Neural progenitor cell (in vitro differentiated cells): ENCODE measurements at regions not wholly inside any gene's neighbourhood (a gene's known extent, or its start where the extent isn't known, plus 50 kb on each side); places are given as distances from the start of the nearest gene placed in this dataset.

Source experiments
- DNase-seq: peaks from one replicate; pipeline ENCODE4 v3.0.0-alpha.2; 2016; ENCODE audit warnings: low spot score
- H2AFZ ChIP-seq: fragments of 200-600 bp; sonication (generic); replicated peaks from 2 replicates; pipeline ENCODE4 v1.6.1; 2016; ENCODE audit warnings: antibody characterized with exemption
- H3F3A ChIP-seq: fragments of 200-600 bp; sonication (generic); 2 replicates; pipeline ENCODE4 v1.6.1; 2016; ENCODE audit warnings: antibody characterized with exemption, low read depth
- H3K27ac ChIP-seq: fragments of 200-600 bp; sonication (generic); 2 replicates; pipeline ENCODE4 v1.5.1; 2016; ENCODE audit warnings: mild to moderate bottlenecking
- H3K27me3 ChIP-seq: fragments of 200-600 bp; sonication (generic); 2 replicates; pipeline ENCODE4 v1.6.1; 2016; ENCODE audit warnings: mild to moderate bottlenecking, moderate library complexity
- H3K36me3 ChIP-seq: fragments of 200-600 bp; sonication (generic); 2 replicates; pipeline ENCODE4 v1.5.1; 2016
- H3K4me1 ChIP-seq: fragments of 200-600 bp; sonication (generic); 2 replicates; pipeline ENCODE4 v1.6.1; 2016; ENCODE audit warnings: mixed run types
- H3K4me2 ChIP-seq: fragments of 200-600 bp; sonication (generic); 2 replicates; pipeline ENCODE4 v1.6.1; 2016
- H3K4me3 ChIP-seq: fragments of 200-600 bp; sonication (generic); 2 replicates; pipeline ENCODE4 v1.5.1; 2016
- H3K79me2 ChIP-seq: fragments of 200-600 bp; sonication (generic); 2 replicates; pipeline ENCODE4 v1.6.1; 2016; ENCODE audit warnings: low read depth
- H3K9ac ChIP-seq: fragments of 200-600 bp; sonication (generic); 2 replicates; pipeline ENCODE4 v1.6.1; 2016
- H3K9me3 ChIP-seq: fragments of 200-600 bp; sonication (generic); 2 replicates; pipeline ENCODE4 v1.5.1; 2016; ENCODE audit warnings: low read depth
- H4K20me1 ChIP-seq: fragments of 200-600 bp; sonication (generic); 2 replicates; pipeline ENCODE4 v1.6.1; 2016; ENCODE audit warnings: low read depth
- H3K27ac Mint-ChIP-seq: 3 replicates; pipeline ENCODE4 v1.8.0; 2021; ENCODE audit warnings: mixed read lengths
- H3K27me3 Mint-ChIP-seq: 2 replicates; pipeline ENCODE4 v1.8.0; 2022; ENCODE audit warnings: low read depth, mild to moderate bottlenecking, inconsistent platforms, moderate library complexity, mixed read lengths; ENCODE audit not compliant: insufficient read depth
- H3K36me3 Mint-ChIP-seq: 3 replicates; pipeline ENCODE4 v1.8.0; 2021; ENCODE audit warnings: mixed read lengths
- H3K4me1 Mint-ChIP-seq: 3 replicates; pipeline ENCODE4 v1.8.0; 2021; ENCODE audit warnings: mixed read lengths
- H3K4me3 Mint-ChIP-seq: 3 replicates; pipeline ENCODE4 v1.8.0; 2021; ENCODE audit warnings: mild to moderate bottlenecking, moderate library complexity, mixed read lengths
- H3K9me3 Mint-ChIP-seq: 3 replicates; pipeline ENCODE4 v1.8.0; 2020; ENCODE audit warnings: mixed read lengths
- CTCF ChIP-seq: fragments of 200-600 bp; sonication (generic); IDR thresholded peaks from 2 replicates; pipeline ENCODE4 v1.5.1; 2017; ENCODE audit warnings: antibody characterized with exemption, mild to moderate bottlenecking
- EZH2 ChIP-seq: fragments of 200-600 bp; sonication (generic); IDR thresholded peaks from 2 replicates; pipeline ENCODE4 v1.6.1; 2017; ENCODE audit warnings: antibody characterized with exemption, mild to moderate bottlenecking, moderate library complexity
- EZH2phosphoT487 ChIP-seq: fragments of 200-600 bp; sonication (generic); IDR thresholded peaks from 2 replicates; pipeline ENCODE4 v1.6.1; 2017; ENCODE audit warnings: antibody characterized with exemption

GRCh38 chr4:125689805-125690204 lies 375.1 kb downstream of the FAT4 start:
- no peak for DNase-seq
- H3K9me3 Mint-ChIP-seq = no peaks in the 10 kb centered on the region
- no peak overlapping the region for H2AFZ ChIP-seq

GRCh38 chr4:125693228-125693627 lies 378.5 kb downstream of the FAT4 start:
- H4K20me1 ChIP-seq = no peaks in the 10 kb centered on the region
- no peak for DNase-seq
- H3K4me3 ChIP-seq = no peak overlapping the region
- Mint-ChIP-seq H3K27ac (no peak overlapping the region), H3K36me3 (no peaks in the 10 kb centered on the region), H3K9me3 (peaks cover 9% of the 10 kb centered on the region), H3K4me1 (peaks cover 7% of the 10 kb centered on the region), H3K4me3 (no peak overlapping the region), H3K27me3 (no peaks in the 10 kb centered on the region)
- no peaks in the 10 kb centered on the region for H3K4me1 ChIP-seq
- no peaks in the 10 kb centered on the region for H3K9me3 ChIP-seq
- H3K36me3 ChIP-seq = no peaks in the 10 kb centered on the region
- H3K9ac ChIP-seq = no peak overlapping the region
- no peak overlapping the region for H3K27ac ChIP-seq
- H3F3A ChIP-seq = no peaks in the 10 kb centered on the region
- H3K79me2 ChIP-seq = no peaks in the 10 kb centered on the region
- no peak overlapping the region for H2AFZ ChIP-seq
- H3K4me2 ChIP-seq = no peak overlapping the region
- TF ChIP-seq EZH2phosphoT487 (no peak), CTCF (no peak), EZH2 (no peak)
- H3K27me3 ChIP-seq = no peaks in the 10 kb centered on the region

More at GRCh38 chr4:125689805-125690204, 375.1 kb downstream of the FAT4 start:
- H3F3A ChIP-seq = no peaks in the 10 kb centered on the region
- no peaks in the 10 kb centered on the region for H3K27me3 ChIP-seq
- Mint-ChIP-seq H3K27ac (no peak overlapping the region), H3K4me3 (no peak overlapping the region), H3K4me1 (peaks cover 7% of the 10 kb centered on the region), H3K36me3 (no peaks in the 10 kb centered on the region), H3K27me3 (no peaks in the 10 kb centered on the region)
- H3K9me3 ChIP-seq = no peaks in the 10 kb centered on the region
- no peaks in the 10 kb centered on the region for H3K4me1 ChIP-seq
- H3K27ac ChIP-seq = no peak overlapping the region
- H3K36me3 ChIP-seq = no peaks in the 10 kb centered on the region
- no peaks in the 10 kb centered on the region for H4K20me1 ChIP-seq
- TF ChIP-seq EZH2phosphoT487 (no peak), EZH2 (no peak), CTCF (no peak)
- no peak overlapping the region for H3K4me2 ChIP-seq
- no peak overlapping the region for H3K4me3 ChIP-seq
- H3K9ac ChIP-seq = no peak overlapping the region
- no peaks in the 10 kb centered on the region for H3K79me2 ChIP-seq

GRCh38 chr4:125702406-125702805 lies 387.7 kb downstream of the FAT4 start:
- no peak overlapping the region for H3K4me3 Mint-ChIP-seq
- H3K4me1 Mint-ChIP-seq = no peaks in the 10 kb centered on the region
- no peak overlapping the region for H3K27ac ChIP-seq
- H4K20me1 ChIP-seq = no peaks in the 10 kb centered on the region
- H2AFZ ChIP-seq = no peak overlapping the region
- no peaks in the 10 kb centered on the region for H3K9me3 ChIP-seq
- TF ChIP-seq EZH2phosphoT487 = no peak
- no peak for TF ChIP-seq EZH2
- TF ChIP-seq CTCF = no peak
- H3K79me2 ChIP-seq = no peaks in the 10 kb centered on the region
- peaks cover 6% of the 10 kb centered on the region for H3K9me3 Mint-ChIP-seq
- H3K9ac ChIP-seq = no peak overlapping the region
- H3F3A ChIP-seq = no peaks in the 10 kb centered on the region
- no peaks in the 10 kb centered on the region for H3K27me3 Mint-ChIP-seq
- no peaks in the 10 kb centered on the region for H3K36me3 Mint-ChIP-seq
- no peaks in the 10 kb centered on the region for H3K4me1 ChIP-seq
- H3K27me3 ChIP-seq = no peaks in the 10 kb centered on the region
- no peak overlapping the region for H3K4me2 ChIP-seq
- H3K36me3 ChIP-seq = no peaks in the 10 kb centered on the region
- DNase-seq = no peak
- no peak overlapping the region for H3K27ac Mint-ChIP-seq
- no peak overlapping the region for H3K4me3 ChIP-seq

GRCh38 chr4:125703443-125703842 lies 388.7 kb downstream of the FAT4 start:
- Histone ChIP-seq H3K4me3 (no peak overlapping the region), H3F3A (no peaks in the 10 kb centered on the region), H2AFZ (no peak overlapping the region), H3K4me2 (no peak overlapping the region), H3K9me3 (no peaks in the 10 kb centered on the region), H3K36me3 (no peaks in the 10 kb centered on the region), H4K20me1 (no peaks in the 10 kb centered on the region), H3K79me2 (no peaks in the 10 kb centered on the region), H3K9ac (no peak overlapping the region), H3K27ac (no peak overlapping the region), H3K27me3 (no peaks in the 10 kb centered on the region), H3K4me1 (no peaks in the 10 kb centered on the region)
- Mint-ChIP-seq H3K9me3 (peaks cover 2% of the 10 kb centered on the region), H3K27me3 (no peaks in the 10 kb centered on the region), H3K4me1 (no peaks in the 10 kb centered on the region), H3K36me3 (no peaks in the 10 kb centered on the region), H3K4me3 (no peak overlapping the region), H3K27ac (no peak overlapping the region)
- DNase-seq = no peak
- no peak for TF ChIP-seq CTCF
- TF ChIP-seq EZH2 = no peak
- no peak for TF ChIP-seq EZH2phosphoT487
